Endothelial cell of umbilical vein (primary cell): ENCODE measurements at regions not wholly inside any gene's neighbourhood (a gene's known extent, or its start where the extent isn't known, plus 50 kb on each side); places are given as distances from the start of the nearest gene placed in this dataset.

Experiments used
- EZH2 ChIP-seq: IDR thresholded peaks from 2 replicates; pipeline ENCODE4 v1.6.1; 2012; ENCODE audit warnings: borderline replicate concordance, low read depth, mild to moderate bottlenecking, moderate library complexity, low read length, inconsistent platforms; ENCODE audit not compliant: severe bottlenecking
- POLR2A ChIP-seq: IDR thresholded peaks from 2 replicates; pipeline ENCODE4 v1.6.1; 2012; ENCODE audit warnings: low read depth, mild to moderate bottlenecking, control low read depth, low read length
- TF ChIP-seq, protein P1 (sequence below), 2 donors: IDR thresholded peaks; 1 replicate in 1 of 2; 2 replicates in 1 of 2; pipeline ENCODE4 v1.5.1; 2011; ENCODE audit warnings: low read length in 2 of 2, mild to moderate bottlenecking in 2 of 2, moderate library complexity in 2 of 2, control low read depth in 1 of 2, inconsistent platforms in 1 of 2, low read depth in 1 of 2; ENCODE audit not compliant: insufficient read depth in 1 of 2; ENCODE audit errors: extremely low read depth in 1 of 2

GRCh38 chr20:6496874-6497273 is 270.6 kb upstream of the BMP2 start:
- TF ChIP-seq POLR2A (no peak), EZH2 (no peak)
- TF ChIP-seq, protein P1, sequence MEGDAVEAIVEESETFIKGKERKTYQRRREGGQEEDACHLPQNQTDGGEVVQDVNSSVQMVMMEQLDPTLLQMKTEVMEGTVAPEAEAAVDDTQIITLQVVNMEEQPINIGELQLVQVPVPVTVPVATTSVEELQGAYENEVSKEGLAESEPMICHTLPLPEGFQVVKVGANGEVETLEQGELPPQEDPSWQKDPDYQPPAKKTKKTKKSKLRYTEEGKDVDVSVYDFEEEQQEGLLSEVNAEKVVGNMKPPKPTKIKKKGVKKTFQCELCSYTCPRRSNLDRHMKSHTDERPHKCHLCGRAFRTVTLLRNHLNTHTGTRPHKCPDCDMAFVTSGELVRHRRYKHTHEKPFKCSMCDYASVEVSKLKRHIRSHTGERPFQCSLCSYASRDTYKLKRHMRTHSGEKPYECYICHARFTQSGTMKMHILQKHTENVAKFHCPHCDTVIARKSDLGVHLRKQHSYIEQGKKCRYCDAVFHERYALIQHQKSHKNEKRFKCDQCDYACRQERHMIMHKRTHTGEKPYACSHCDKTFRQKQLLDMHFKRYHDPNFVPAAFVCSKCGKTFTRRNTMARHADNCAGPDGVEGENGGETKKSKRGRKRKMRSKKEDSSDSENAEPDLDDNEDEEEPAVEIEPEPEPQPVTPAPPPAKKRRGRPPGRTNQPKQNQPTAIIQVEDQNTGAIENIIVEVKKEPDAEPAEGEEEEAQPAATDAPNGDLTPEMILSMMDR (IDR thresholded peaks at IDR 0.05; ENCODE audit: extremely low read depth in 1 of 2, insufficient read depth in 1 of 2, low read depth in 1 of 2, low read length in 2 of 2): no peak
